Neuronal stem cell (in vitro differentiated cells): ENCODE measurements at regions not wholly inside any gene's neighbourhood (a gene's known extent, or its start where the extent isn't known, plus 50 kb on each side); places are given as distances from the start of the nearest gene placed in this dataset.

Experiments
- DNase-seq: peaks from one replicate; pipeline ENCODE4 v3.0.0-alpha.2; 2013; ENCODE audit warnings: low spot score
- H2AFZ ChIP-seq: one replicate; pipeline ENCODE4 v1.6.1; 2013; ENCODE audit warnings: mild to moderate bottlenecking, low read length, inconsistent platforms
- H2AK5ac ChIP-seq: 2 replicates; pipeline ENCODE4 v1.6.1; 2013; ENCODE audit warnings: low read depth, mild to moderate bottlenecking, inconsistent platforms, low read length, moderate library complexity, mixed read lengths
- H2BK120ac ChIP-seq: 2 replicates; pipeline ENCODE4 v1.6.1; 2013; ENCODE audit warnings: low read depth, mild to moderate bottlenecking, inconsistent platforms, low read length, moderate library complexity, mixed read lengths
- H2BK12ac ChIP-seq: one replicate; pipeline ENCODE4 v1.6.1; 2013; ENCODE audit warnings: low read length, inconsistent platforms
- H2BK15ac ChIP-seq: 2 replicates; pipeline ENCODE4 v1.6.1; 2013; ENCODE audit warnings: mild to moderate bottlenecking, low read length, inconsistent platforms, mixed read lengths
- H2BK5ac ChIP-seq: one replicate; pipeline ENCODE4 v1.6.1; 2013; ENCODE audit warnings: inconsistent platforms, mild to moderate bottlenecking, low read length, moderate library complexity
- H3K14ac ChIP-seq: one replicate; pipeline ENCODE4 v1.6.1; 2013; ENCODE audit warnings: low read length, inconsistent platforms
- H3K18ac ChIP-seq: 2 replicates; pipeline ENCODE4 v1.6.1; 2013; ENCODE audit warnings: low read length, inconsistent platforms
- H3K23ac ChIP-seq: 2 replicates; pipeline ENCODE4 v1.6.1; 2013; ENCODE audit warnings: low read depth, mild to moderate bottlenecking, mixed read lengths, low read length, inconsistent platforms; ENCODE audit not compliant: poor library complexity
- H3K27ac ChIP-seq: replicated peaks from 3 replicates; pipeline ENCODE4 v1.5.1; 2013; ENCODE audit warnings: low read length, inconsistent platforms
- H3K27me3 ChIP-seq, 3 experiments: 2 replicates each; pipeline ENCODE4 v1.6.1; 2013; ENCODE audit warnings: low read length in 3 of 3, mild to moderate bottlenecking in 2 of 3, inconsistent platforms in 1 of 3, low read depth in 1 of 3, mixed read lengths in 1 of 3, moderate library complexity in 1 of 3; ENCODE audit not compliant: control insufficient read depth in 3 of 3, insufficient read depth in 3 of 3
- H3K36me3 ChIP-seq, 2 donors: replicated peaks in 1 of 2; 2 replicates each; pipeline ENCODE4 v1.6.1; 2013; ENCODE audit warnings: low read length in 2 of 2; ENCODE audit not compliant: control insufficient read depth in 2 of 2, insufficient read depth in 2 of 2
- H3K4ac ChIP-seq: 2 replicates; pipeline ENCODE4 v1.6.1; 2013; ENCODE audit warnings: inconsistent platforms, mild to moderate bottlenecking, low read length, moderate library complexity
- H3K4me1 ChIP-seq, 2 donors: 1 replicate in 1 of 2; 2 replicates in 1 of 2; pipeline ENCODE4 v1.6.1; 2013; ENCODE audit warnings: low read length in 2 of 2, low read depth in 1 of 2; ENCODE audit not compliant: control insufficient read depth in 2 of 2, insufficient read depth in 1 of 2
- H3K4me2 ChIP-seq: one replicate; pipeline ENCODE4 v1.6.1; 2013; ENCODE audit warnings: mild to moderate bottlenecking, low read length, inconsistent platforms; ENCODE audit not compliant: insufficient read depth, poor library complexity, severe bottlenecking
- H3K4me3 ChIP-seq, 2 donors: 2 replicates each; pipeline ENCODE4 v1.5.1; 2013; ENCODE audit warnings: low read length in 2 of 2, mild to moderate bottlenecking in 2 of 2, inconsistent platforms in 1 of 2, moderate library complexity in 1 of 2
- H3K79me1 ChIP-seq: one replicate; pipeline ENCODE4 v1.6.1; 2013; ENCODE audit warnings: low read depth, mild to moderate bottlenecking, inconsistent platforms, low read length, moderate library complexity
- H3K9ac ChIP-seq: one replicate; pipeline ENCODE4 v1.6.1; 2013; ENCODE audit warnings: mild to moderate bottlenecking, low read depth, low read length, inconsistent platforms; ENCODE audit not compliant: poor library complexity
- H3K9me3 ChIP-seq, 2 donors: replicated peaks in 1 of 2; 2 replicates each; pipeline versions ENCODE3 to v1.6.1; 2013; ENCODE audit warnings: low read length in 2 of 2, mild to moderate bottlenecking in 2 of 2, inconsistent platforms in 1 of 2, low read depth in 1 of 2, mixed read lengths in 1 of 2, moderate library complexity in 1 of 2; ENCODE audit not compliant: control insufficient read depth in 2 of 2, insufficient read depth in 1 of 2
- H4K8ac ChIP-seq: one replicate; pipeline ENCODE4 v1.6.1; 2013; ENCODE audit warnings: low read depth, mild to moderate bottlenecking, inconsistent platforms, low read length, moderate library complexity
- H4K91ac ChIP-seq: one replicate; pipeline ENCODE4 v1.6.1; 2013; ENCODE audit warnings: low read length, low read depth, mild to moderate bottlenecking, inconsistent platforms; ENCODE audit not compliant: poor library complexity
- WGBS, 2 donors: extraction: QIAGEN DNeasy Blood & Tissue Kit; methylation state at CpG; one replicate each; pipeline ENCODE4 v1.1.7; 2013; ENCODE audit warnings: missing lambda C conversion rate in 2 of 2, mixed read lengths in 1 of 2; ENCODE audit not compliant: insufficient read length in 2 of 2, insufficient replicate concordance in 1 of 2; ENCODE audit errors: extremely low coverage in 2 of 2; 5-methylcytosine and 5-hydroxymethylcytosine counted together

DNA sequence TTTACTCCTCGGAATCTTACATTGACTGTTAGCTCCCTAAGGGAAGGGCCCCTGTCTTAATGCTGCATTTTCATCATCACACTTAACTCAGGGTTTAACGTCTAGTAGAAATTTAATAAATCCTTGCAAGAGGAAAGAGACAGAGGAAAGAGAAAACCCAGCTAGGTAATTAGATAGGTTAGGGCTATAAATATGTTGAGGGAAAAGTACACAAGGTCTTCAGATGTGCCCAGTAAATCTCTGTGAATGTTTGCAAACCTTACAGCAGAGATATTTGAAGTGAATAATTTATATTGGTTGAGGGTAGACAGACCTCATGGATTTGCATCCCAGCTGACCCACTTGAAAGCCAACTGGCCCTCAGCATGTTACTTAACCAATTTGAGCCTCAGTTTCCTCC, 315.5 kb upstream of the NPVF start:
- Histone ChIP-seq H2BK5ac (no peak overlapping the region), H2BK15ac (no peak overlapping the region), H3K36me3 (no peaks in the 10 kb centered on the region), H2AK5ac (no peak overlapping the region), H3K9me3 (no peaks in the 10 kb centered on the region), H3K27me3 (peaks cover 0 to 30% (median 0%) of the 10 kb centered on the region in 3 experiments), H2BK120ac (no peak overlapping the region), H3K4me3 (no peak overlapping the region), H3K79me1 (no peaks in the 10 kb centered on the region), H4K8ac (no peak overlapping the region), H3K4ac (no peak overlapping the region), H3K9ac (no peak overlapping the region), H2AFZ (no peak overlapping the region), H3K27ac (no peak overlapping the region), H4K91ac (no peak overlapping the region), H3K23ac (no peak overlapping the region), H3K18ac (no peak overlapping the region), H3K14ac (no peak overlapping the region), H2BK12ac (no peak overlapping the region), H3K4me1 (peaks cover 0 to 7% of the 10 kb centered on the region in 2 donors), H3K4me2 (no peak overlapping the region)
- no CpG with 5 or more reads among the region's 2 CpGs for WGBS, 2 donors
- DNase-seq, result no peak

DNA sequence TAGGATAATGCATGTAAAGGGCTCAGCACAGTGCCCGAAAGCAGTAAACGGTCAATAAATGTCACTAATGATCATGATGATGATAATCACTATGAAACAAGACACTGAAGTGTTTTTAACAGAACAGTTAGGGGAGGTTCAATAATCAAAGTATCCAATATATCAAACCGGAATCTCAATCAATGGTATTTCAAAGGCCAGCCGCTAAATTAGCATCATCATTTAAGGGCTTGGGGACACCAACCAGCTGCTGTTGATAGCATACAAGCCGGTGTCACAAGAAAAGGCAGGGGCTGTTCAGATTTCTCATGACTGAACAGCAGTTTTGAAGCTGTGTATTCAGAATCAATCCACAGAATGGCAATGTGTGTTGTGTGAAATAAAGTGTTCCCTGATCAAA, 316.0 kb upstream of the NPVF start:
- no peak overlapping the region for H3K4ac ChIP-seq
- H3K23ac ChIP-seq, result no peak overlapping the region
- H2BK120ac ChIP-seq, result no peak overlapping the region
- H2BK5ac ChIP-seq, result no peak overlapping the region
- H2BK15ac ChIP-seq, result no peak overlapping the region
- no peak overlapping the region for H3K14ac ChIP-seq
- H3K36me3 ChIP-seq, result no peaks in the 10 kb centered on the region
- no peak overlapping the region for H3K27ac ChIP-seq
- H2BK12ac ChIP-seq, result no peak overlapping the region
- no peak for DNase-seq
- no peak overlapping the region for H3K9ac ChIP-seq
- H2AK5ac ChIP-seq, result no peak overlapping the region
- H3K18ac ChIP-seq, result no peak overlapping the region
- no peak overlapping the region for H2AFZ ChIP-seq
- H3K9me3 ChIP-seq, result no peaks in the 10 kb centered on the region
- no peak overlapping the region for H3K4me2 ChIP-seq
- no CpG with 5 or more reads among the region's 5 CpGs for WGBS, 2 donors
- H4K91ac ChIP-seq, result no peak overlapping the region
- peaks cover 0 to 26% (median 0%) of the 10 kb centered on the region in 3 experiments for H3K27me3 ChIP-seq
- peaks cover 0 to 7% of the 10 kb centered on the region in 2 donors for H3K4me1 ChIP-seq
- no peaks in the 10 kb centered on the region for H3K79me1 ChIP-seq
- H3K4me3 ChIP-seq, result no peak overlapping the region
- H4K8ac ChIP-seq, result no peak overlapping the region

- Histone ChIP-seq H2BK120ac (no peak overlapping the region), H3K36me3 (no peaks in the 10 kb centered on the region), H3K27me3 (peaks cover 0 to 23% (median 0%) of the 10 kb centered on the region in 3 experiments), H3K14ac (no peak overlapping the region), H3K4ac (no peak overlapping the region), H2AK5ac (no peak overlapping the region), H3K4me2 (no peak overlapping the region), H3K23ac (no peak overlapping the region), H3K18ac (peak overlapping the region; percentile 57), H2AFZ (no peak overlapping the region), H4K91ac (no peak overlapping the region), H4K8ac (no peak overlapping the region), H3K4me1 (peaks cover 0 to 7% of the 10 kb centered on the region in 2 donors), H2BK5ac (no peak overlapping the region), H3K9ac (no peak overlapping the region), H3K4me3 (no peak overlapping the region), H2BK12ac (no peak overlapping the region), H2BK15ac (no peak overlapping the region), H3K79me1 (no peaks in the 10 kb centered on the region), H3K27ac (no peak overlapping the region), H3K9me3 (no peaks in the 10 kb centered on the region)
- no CpG with 5 or more reads among the region's 7 CpGs for WGBS, 2 donors
- no peak for DNase-seq
These were observed 317.1 kb upstream of the NPVF start for GRCh38 chr7:25545124-25546008.

- no peak overlapping the region for H3K27ac ChIP-seq
- no peak overlapping the region for H4K91ac ChIP-seq
These were observed 318.0 kb upstream of the NPVF start for GRCh38 chr7:25546306-25546705.

More at GRCh38 chr7:25546306-25546705, 318.0 kb upstream of the NPVF start:
- Histone ChIP-seq H3K4me2 (no peak overlapping the region), H3K4me3 (no peak overlapping the region), H3K23ac (no peak overlapping the region), H3K9ac (no peak overlapping the region), H4K8ac (no peak overlapping the region), H2AFZ (no peak overlapping the region), H3K36me3 (no peaks in the 10 kb centered on the region), H2BK5ac (no peak overlapping the region), H3K14ac (no peak overlapping the region), H3K79me1 (no peaks in the 10 kb centered on the region), H3K4me1 (peaks cover 0 to 7% of the 10 kb centered on the region in 2 donors), H3K27me3 (peaks cover 0 to 23% (median 0%) of the 10 kb centered on the region in 3 experiments), H2BK120ac (no peak overlapping the region), H3K18ac (no peak overlapping the region), H2BK12ac (no peak overlapping the region), H3K4ac (no peak overlapping the region), H2BK15ac (no peak overlapping the region), H3K9me3 (no peaks in the 10 kb centered on the region), H2AK5ac (no peak overlapping the region)
- no CpG with 5 or more reads among the region's 6 CpGs for WGBS, 2 donors
- DNase-seq, result no peak
